ENCODE measurements at regions not wholly inside any gene's neighbourhood (a gene's known extent, or its start where the extent isn't known, plus 50 kb on each side); places are given as distances from the start of the nearest gene placed in this dataset.
"Not testable (repeated sequence)": the region's sequence is repeated elsewhere in the genome, so short reads cannot be mapped to it uniquely, and the experiment has no call there.

DNA sequence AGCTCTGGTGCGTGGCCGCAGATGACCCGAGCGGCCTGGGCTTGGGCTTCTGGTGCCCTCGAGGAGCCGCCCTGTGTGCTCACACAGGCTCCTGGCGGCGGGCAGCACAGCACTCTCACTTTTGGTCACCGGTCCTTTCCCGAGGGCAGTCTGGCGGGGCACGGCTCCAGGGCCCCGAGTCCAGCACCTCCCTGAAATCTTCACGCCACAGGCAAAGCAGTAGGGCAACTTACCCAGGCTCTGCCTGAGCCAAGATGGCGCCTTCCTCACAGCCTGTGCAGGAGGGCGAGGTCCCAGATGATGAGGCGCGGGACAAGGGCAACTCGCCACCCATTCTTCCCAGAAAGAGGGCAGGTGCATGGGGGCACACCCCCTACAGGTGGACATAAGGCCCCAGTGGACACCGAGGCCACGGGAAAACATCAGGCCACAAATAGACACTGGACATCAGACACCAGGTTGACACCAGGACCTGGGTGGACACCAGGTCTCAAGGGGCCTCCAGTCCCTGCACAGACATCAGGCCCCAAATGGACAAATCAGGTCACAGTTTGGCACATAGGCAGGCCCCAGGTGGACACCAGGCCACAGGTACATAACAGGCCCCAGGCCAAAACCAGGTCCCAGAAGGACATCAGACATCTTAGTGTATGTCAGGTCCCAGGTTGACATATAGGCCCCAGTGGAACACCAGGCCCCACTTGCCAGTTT, 57.6 kb upstream of the SEPTIN5 start:
- H3K27me3 ChIP-seq (ENCODE audit: control insufficient read depth, insufficient read depth, low read length), result no peaks in the 10 kb centered on the region
- no peak overlapping the region for H3K27ac ChIP-seq (ENCODE audit: low read length)
- no peak overlapping the region for H3K4me3 ChIP-seq (ENCODE audit: low read length)
- no peak for DNase-seq (ENCODE audit: low read depth, low spot score)
- WGBS (ENCODE audit: insufficient coverage, insufficient read length), result no CpG with 5 or more reads among the region's 21 CpGs
- H3K4me1 ChIP-seq (ENCODE audit: control insufficient read depth, insufficient read depth, low read length), result no peaks in the 10 kb centered on the region; the same call in 1 of the 2 replicates
- H3K36me3 ChIP-seq (ENCODE audit: control insufficient read depth, insufficient read depth, low read length), result peaks cover 2% of the 10 kb centered on the region; the same call in 1 of the 2 replicates
- no peaks in the 10 kb centered on the region; the same call in 1 of the 2 replicates for H3K9me3 ChIP-seq (ENCODE audit: control insufficient read depth, insufficient read depth, low read length)

DNA sequence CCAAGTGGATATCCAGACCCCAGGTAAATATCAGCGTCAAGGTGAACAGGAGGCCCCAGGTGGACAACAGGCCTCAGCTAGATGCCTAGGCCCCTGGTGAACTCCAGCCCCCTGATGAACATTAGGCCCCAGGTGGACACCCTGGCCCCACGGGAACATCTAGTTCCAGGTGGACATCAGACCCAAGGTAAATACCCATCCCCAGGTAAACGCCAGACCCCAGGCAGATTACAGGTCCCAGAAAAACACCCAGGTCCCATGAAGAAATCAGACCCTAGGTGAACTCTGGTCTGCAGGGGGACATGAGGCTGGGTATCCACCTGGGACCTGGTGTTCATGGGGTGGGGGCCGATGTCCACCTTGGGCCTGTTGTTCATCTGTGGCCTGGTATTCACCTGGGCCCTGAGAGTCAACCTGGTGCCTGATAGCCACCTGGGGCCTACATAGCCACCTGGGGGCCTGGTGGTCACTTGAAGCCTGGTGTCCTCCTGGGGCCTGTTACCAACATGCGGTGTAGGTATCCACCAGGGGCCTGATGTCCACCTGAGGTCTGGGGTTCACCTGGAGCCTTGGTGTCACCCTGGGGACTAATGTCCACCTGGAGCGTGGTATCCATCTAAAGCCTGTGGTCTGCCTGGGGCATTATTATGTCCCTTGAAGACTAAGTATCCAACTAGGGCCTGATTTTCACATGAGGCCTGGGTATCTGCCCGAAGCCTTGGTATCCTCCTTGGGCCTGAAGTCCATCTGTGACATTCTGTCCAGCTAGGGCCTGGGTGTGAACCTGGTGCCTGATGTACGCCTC, 56.8 kb upstream of the SEPTIN5 start:
- Histone ChIP-seq H3K27me3 (ENCODE audit: control insufficient read depth, insufficient read depth, low read length) (no peaks in the 10 kb centered on the region), H3K36me3 (ENCODE audit: control insufficient read depth, insufficient read depth, low read length) (peaks cover 2% of the 10 kb centered on the region; the same call in 1 of the 2 replicates), H3K4me1 (ENCODE audit: control insufficient read depth, insufficient read depth, low read length) (no peaks in the 10 kb centered on the region; the same call in 1 of the 2 replicates), H3K4me3 (ENCODE audit: low read length) (no peak overlapping the region), H3K27ac (ENCODE audit: low read length) (no peak overlapping the region), H3K9me3 (ENCODE audit: control insufficient read depth, insufficient read depth, low read length) (no peaks in the 10 kb centered on the region; the same call in 1 of the 2 replicates)
- DNase-seq (ENCODE audit: low read depth, low spot score), result no peak
- no CpG with 5 or more reads among the region's 8 CpGs for WGBS (ENCODE audit: insufficient coverage, insufficient read length)

DNA sequence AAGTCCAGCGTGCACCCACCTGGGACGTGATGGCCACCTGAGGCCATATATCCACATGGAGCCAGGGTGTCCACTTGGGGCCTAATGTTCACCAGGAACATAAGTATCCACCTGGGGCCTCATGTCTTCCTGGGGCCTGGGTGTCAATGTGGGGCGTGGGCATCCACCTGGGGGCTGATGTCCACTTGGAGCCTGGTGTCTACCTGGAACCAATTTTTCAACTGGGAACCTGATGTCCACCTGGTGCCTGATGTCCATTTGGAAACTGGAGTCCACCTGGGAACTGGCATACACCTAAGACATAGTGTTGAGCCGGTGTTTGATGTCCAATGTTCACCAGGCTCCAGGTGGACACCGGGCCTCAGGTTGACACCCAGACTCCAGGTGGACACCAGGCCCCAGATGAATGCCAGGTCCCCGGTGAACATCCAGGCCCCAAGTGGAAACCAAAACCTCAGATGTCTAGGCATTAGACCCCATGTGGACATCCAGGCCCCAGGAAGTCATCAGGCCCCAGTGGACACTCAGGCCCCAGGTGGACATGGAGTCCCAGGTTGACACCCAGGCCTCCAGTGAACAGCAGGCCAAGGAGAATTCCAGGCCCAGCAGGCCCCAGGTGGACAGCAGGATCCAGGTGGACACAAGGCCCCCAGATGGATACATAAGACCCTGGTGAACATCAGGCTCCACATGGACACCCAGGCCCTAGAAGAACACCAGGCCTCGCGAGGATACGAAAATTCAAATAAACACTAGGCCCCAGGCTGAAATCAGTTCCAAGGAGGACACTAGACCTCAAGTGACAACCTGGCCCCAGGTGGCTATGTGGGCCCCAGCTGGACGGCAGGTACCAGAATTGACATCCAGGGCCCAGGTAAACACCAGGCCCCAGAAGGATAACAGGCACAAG, 56.0 kb upstream of the SEPTIN5 start:
- no CpG with 5 or more reads among the region's 10 CpGs for WGBS (ENCODE audit: insufficient coverage, insufficient read length)
- Histone ChIP-seq H3K27ac (ENCODE audit: low read length) (no peak overlapping the region), H3K27me3 (ENCODE audit: control insufficient read depth, insufficient read depth, low read length) (no peaks in the 10 kb centered on the region), H3K9me3 (ENCODE audit: control insufficient read depth, insufficient read depth, low read length) (no peaks in the 10 kb centered on the region; the same call in 1 of the 2 replicates), H3K4me3 (ENCODE audit: low read length) (no peak overlapping the region), H3K4me1 (ENCODE audit: control insufficient read depth, insufficient read depth, low read length) (peaks cover under 1% of the 10 kb centered on the region; the same call in 1 of the 2 replicates), H3K36me3 (ENCODE audit: control insufficient read depth, insufficient read depth, low read length) (peaks cover 2% of the 10 kb centered on the region; the same call in 1 of the 2 replicates)
- DNase-seq (ENCODE audit: low read depth, low spot score), result no peak

DNA sequence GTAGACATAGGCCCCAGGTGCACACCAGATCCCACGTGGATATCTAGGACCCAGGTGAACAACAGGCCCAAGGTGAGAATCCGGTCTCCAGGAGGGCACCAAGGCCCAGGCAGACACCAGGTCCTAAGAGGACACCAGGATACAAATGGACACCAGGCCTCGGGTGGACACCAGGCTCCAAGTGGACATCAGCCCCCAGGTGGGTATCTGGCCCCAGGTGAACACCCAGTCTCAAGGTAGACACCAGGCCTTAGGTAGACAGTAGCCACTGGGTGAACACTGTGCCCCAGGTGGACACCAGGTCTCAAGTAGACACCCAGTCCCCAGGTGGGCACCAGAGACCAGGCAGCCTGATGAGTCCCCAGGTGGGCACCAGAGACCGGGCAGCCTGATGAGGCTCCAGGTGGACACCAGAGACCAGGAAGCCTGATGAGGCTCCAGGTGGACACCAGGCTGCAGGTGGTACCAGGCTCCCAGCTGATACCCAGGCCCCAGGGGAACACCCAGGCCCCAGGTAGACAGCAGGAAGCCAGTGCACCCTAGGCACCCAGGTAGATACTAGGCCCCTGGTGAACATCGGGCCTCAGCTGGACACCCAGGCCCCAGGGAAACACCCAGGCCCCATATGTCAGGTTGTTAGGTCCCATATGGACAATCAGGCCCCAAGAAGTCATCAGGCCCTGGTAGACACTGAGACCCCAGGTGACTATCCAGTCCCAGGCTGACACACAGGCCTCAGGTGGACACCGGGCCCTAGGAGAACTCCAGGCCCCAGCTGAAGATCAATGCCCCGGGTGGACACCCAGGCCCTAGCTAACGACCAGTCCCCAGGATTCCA, 55.1 kb upstream of the SEPTIN5 start:
- Histone ChIP-seq H3K4me1 (ENCODE audit: control insufficient read depth, insufficient read depth, low read length) (peaks cover 2% of the 10 kb centered on the region; the same call in 1 of the 2 replicates), H3K4me3 (ENCODE audit: low read length) (no peak overlapping the region), H3K27ac (ENCODE audit: low read length) (no peak overlapping the region), H3K36me3 (ENCODE audit: control insufficient read depth, insufficient read depth, low read length) (peaks cover 2% of the 10 kb centered on the region; the same call in 1 of the 2 replicates), H3K9me3 (ENCODE audit: control insufficient read depth, insufficient read depth, low read length) (no peaks in the 10 kb centered on the region; the same call in 1 of the 2 replicates), H3K27me3 (ENCODE audit: control insufficient read depth, insufficient read depth, low read length) (no peaks in the 10 kb centered on the region)
- WGBS (ENCODE audit: insufficient coverage, insufficient read length), result no CpG with 5 or more reads among the region's 8 CpGs
- DNase-seq (ENCODE audit: low read depth, low spot score), result no peak

DNA sequence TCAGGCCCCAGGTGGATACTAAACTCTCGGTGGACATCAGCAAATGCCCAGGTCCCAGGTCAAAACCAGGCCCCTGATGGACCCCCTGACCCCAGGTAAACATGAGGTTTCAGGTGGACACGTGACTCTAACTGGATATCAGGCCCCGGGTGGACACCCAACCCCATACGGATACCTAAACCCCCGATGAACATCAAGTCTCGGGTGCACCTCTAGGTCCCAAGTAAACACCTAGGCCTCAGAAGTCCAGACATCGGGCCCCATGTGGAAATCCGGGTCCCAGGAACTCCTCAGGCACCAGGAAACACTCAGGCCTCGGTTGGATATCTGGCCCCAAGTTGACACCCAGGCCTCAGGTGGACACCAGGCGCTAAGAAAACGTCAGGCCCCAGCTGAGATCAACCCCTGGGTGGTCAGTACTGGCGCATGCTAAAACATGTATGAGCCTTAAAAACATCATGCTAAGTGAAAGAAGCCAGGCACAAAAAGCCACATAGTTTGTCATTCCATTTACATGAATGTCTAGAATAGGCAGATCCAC, 54.4 kb upstream of the SEPTIN5 start:
- Histone ChIP-seq H3K27ac (ENCODE audit: low read length) (no peak overlapping the region), H3K4me1 (ENCODE audit: control insufficient read depth, insufficient read depth, low read length) (peaks cover 2% of the 10 kb centered on the region; the same call in 1 of the 2 replicates), H3K4me3 (ENCODE audit: low read length) (no peak overlapping the region), H3K36me3 (ENCODE audit: control insufficient read depth, insufficient read depth, low read length) (peaks cover 2% of the 10 kb centered on the region; the same call in 1 of the 2 replicates), H3K27me3 (ENCODE audit: control insufficient read depth, insufficient read depth, low read length) (no peaks in the 10 kb centered on the region), H3K9me3 (ENCODE audit: control insufficient read depth, insufficient read depth, low read length) (no peaks in the 10 kb centered on the region; the same call in 1 of the 2 replicates)
- WGBS (ENCODE audit: insufficient coverage, insufficient read length), result no CpG with 5 or more reads among the region's 12 CpGs
- no peak for DNase-seq (ENCODE audit: low read depth, low spot score)

DNA sequence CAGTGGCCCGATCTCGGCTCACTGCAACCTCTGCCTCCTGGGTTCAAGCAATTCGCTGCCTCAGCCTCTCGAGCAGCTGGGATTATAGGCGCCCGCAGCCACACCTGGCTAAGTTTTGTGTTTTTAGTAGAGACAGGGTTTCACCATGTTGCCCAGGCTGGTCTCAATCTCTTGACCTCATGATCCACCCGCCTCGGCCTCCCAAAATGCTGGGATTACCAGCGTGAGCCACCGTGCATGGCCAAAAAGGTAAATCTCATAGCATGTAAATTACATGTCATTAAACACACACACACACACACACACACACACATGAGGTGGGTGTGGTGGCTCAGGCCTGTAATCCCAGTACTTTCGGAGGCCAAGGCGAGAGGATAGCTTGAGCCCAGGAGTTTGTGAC, 53.7 kb upstream of the SEPTIN5 start:
- not testable (repeated sequence) for DNase-seq (ENCODE audit: low read depth, low spot score); H3K4me1 ChIP-seq (ENCODE audit: control insufficient read depth, insufficient read depth, low read length); H3K4me3 ChIP-seq (ENCODE audit: low read length); H3K27ac ChIP-seq (ENCODE audit: low read length); H3K27me3 ChIP-seq (ENCODE audit: control insufficient read depth, insufficient read depth, low read length); H3K9me3 ChIP-seq (ENCODE audit: control insufficient read depth, insufficient read depth, low read length); H3K36me3 ChIP-seq (ENCODE audit: control insufficient read depth, insufficient read depth, low read length)
- no CpG with 5 or more reads among the region's 12 CpGs for WGBS (ENCODE audit: insufficient coverage, insufficient read length)

DNA sequence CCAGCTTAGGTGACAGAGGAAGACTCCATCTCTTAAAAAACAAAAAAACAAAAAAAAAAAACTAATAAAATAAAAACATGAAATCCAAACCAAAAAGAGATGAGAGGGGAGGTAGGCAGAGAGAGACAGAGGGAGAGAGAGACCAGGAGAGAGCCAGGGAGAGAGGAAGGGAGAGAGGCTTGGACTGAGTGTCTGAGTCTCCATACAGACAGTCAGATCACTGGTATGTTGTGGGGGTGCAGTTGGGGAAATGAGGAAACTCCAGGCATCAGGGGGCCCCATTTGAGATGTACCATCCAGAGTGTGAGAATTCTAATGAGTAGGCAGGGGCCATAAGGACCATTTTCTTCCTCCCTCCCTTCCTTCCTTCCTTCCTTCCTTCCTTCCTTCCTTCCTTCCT, 53.1 kb upstream of the SEPTIN5 start:
- Histone ChIP-seq H3K9me3 (ENCODE audit: control insufficient read depth, insufficient read depth, low read length) (no peaks in the 10 kb centered on the region; the same call in 1 of the 2 replicates), H3K36me3 (ENCODE audit: control insufficient read depth, insufficient read depth, low read length) (peaks cover 2% of the 10 kb centered on the region; the same call in 1 of the 2 replicates), H3K27me3 (ENCODE audit: control insufficient read depth, insufficient read depth, low read length) (no peaks in the 10 kb centered on the region), H3K4me3 (ENCODE audit: low read length) (no peak overlapping the region), H3K4me1 (ENCODE audit: control insufficient read depth, insufficient read depth, low read length) (peaks cover 2% of the 10 kb centered on the region; the same call in 1 of the 2 replicates), H3K27ac (ENCODE audit: low read length) (no peak overlapping the region)
- no peak for DNase-seq (ENCODE audit: low read depth, low spot score)

DNA sequence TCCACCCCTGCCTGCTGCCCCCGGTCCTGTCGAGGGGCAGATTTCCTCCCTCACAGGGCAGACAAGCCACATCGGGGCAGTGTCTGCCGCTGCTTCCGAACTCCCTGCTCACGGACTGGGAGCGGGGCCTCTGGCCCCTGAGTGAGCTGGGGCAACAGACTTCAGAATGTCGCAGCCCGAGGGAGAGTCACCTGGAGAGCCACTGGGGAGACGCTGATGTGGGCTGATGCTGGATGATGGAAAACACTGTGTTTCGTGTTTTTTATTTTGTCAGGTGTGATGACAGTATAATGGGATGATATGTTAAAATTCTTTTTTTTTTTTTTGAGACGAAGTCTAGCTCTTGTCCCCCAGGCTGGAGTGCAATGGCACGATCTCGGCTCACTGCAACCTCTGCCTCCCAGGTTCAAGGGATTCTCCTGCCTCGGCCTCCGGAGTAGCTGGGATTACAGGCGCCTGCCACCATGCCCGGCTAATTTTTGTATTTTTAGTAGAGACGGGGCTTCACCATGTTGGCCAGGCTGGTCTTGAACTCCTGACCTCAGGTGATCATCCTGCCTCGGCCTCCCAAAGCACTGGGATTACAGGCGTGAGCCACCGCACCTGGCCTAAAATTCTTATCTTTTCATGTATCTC, 52.1 kb upstream of the SEPTIN5 start:
- not testable (repeated sequence) for H3K4me3 ChIP-seq (ENCODE audit: low read length); H3K27ac ChIP-seq (ENCODE audit: low read length); H3K9me3 ChIP-seq (ENCODE audit: control insufficient read depth, insufficient read depth, low read length); DNase-seq (ENCODE audit: low read depth, low spot score); H3K4me1 ChIP-seq (ENCODE audit: control insufficient read depth, insufficient read depth, low read length); H3K27me3 ChIP-seq (ENCODE audit: control insufficient read depth, insufficient read depth, low read length); H3K36me3 ChIP-seq (ENCODE audit: control insufficient read depth, insufficient read depth, low read length)
- WGBS (ENCODE audit: insufficient coverage, insufficient read length), result no CpG with 5 or more reads among the region's 22 CpGs

DNA sequence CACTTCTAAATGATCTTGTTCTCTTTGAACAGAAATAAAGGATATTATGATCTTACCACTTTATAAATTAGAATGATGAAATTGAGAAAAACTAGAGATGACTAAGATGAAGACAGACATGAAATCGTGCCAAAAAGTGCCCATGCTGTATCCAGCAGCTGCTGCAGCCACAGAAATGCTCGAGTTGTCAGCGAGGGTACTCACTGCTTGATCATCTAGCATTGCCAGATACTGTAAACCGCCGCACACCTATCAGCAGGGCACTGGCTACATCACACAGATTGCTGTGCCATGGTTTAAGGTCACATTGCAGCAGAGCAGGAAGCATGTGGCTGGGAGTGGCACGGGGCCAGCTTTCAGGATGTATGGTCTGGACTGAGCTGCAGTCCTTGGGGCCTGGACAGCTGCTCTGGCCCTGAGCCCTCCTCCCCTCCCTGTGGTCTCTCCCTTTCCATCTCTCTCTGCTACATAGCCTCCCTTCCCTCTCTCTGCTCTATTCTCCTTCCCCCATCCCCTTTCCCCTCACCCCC, 51.0 kb upstream of the SEPTIN5 start:
- Histone ChIP-seq H3K4me1 (ENCODE audit: control insufficient read depth, insufficient read depth, low read length) (peaks cover 2% of the 10 kb centered on the region; the same call in 1 of the 2 replicates), H3K9me3 (ENCODE audit: control insufficient read depth, insufficient read depth, low read length) (no peaks in the 10 kb centered on the region), H3K36me3 (ENCODE audit: control insufficient read depth, insufficient read depth, low read length) (no peaks in the 10 kb centered on the region; the same call in 1 of the 2 replicates), H3K4me3 (ENCODE audit: low read length) (no peak overlapping the region), H3K27me3 (ENCODE audit: control insufficient read depth, insufficient read depth, low read length) (no peaks in the 10 kb centered on the region), H3K27ac (ENCODE audit: low read length) (no peak overlapping the region)
- no CpG with 5 or more reads among the region's 6 CpGs for WGBS (ENCODE audit: insufficient coverage, insufficient read length)
- DNase-seq (ENCODE audit: low read depth, low spot score), result no peak
